H9 (cell line): ENCODE measurements at regions not wholly inside any gene's neighbourhood (a gene's known extent, or its start where the extent isn't known, plus 50 kb on each side); places are given as distances from the start of the nearest gene placed in this dataset.

ENCODE experiments used
- DNase-seq: peaks from one replicate; pipeline ENCODE4 v3.0.0-alpha.2; 2017
- H2AFZ ChIP-seq: one replicate; pipeline ENCODE4 v1.6.1; 2013; ENCODE audit warnings: mild to moderate bottlenecking, low read length, control low read depth, moderate library complexity
- H2AK5ac ChIP-seq: 2 replicates; pipeline ENCODE4 v1.6.1; 2013; ENCODE audit warnings: low read length, control low read depth, mixed read lengths; ENCODE audit not compliant: insufficient read length
- H2BK120ac ChIP-seq: one replicate; pipeline ENCODE4 v1.6.1; 2013; ENCODE audit warnings: low read depth, mild to moderate bottlenecking, low read length, control low read depth, inconsistent platforms; ENCODE audit not compliant: poor library complexity, severe bottlenecking
- H2BK12ac ChIP-seq: 2 replicates; pipeline ENCODE4 v1.6.1; 2013; ENCODE audit warnings: low read length, control low read depth, mixed read lengths, low read depth; ENCODE audit not compliant: insufficient read length
- H2BK15ac ChIP-seq: 2 replicates; pipeline ENCODE4 v1.6.1; 2013; ENCODE audit warnings: low read depth, low read length, control low read depth
- H2BK20ac ChIP-seq: one replicate; pipeline ENCODE4 v1.6.1; 2013; ENCODE audit warnings: low read depth, mild to moderate bottlenecking, low read length, control low read depth, inconsistent platforms; ENCODE audit not compliant: poor library complexity, severe bottlenecking
- H2BK5ac ChIP-seq: 2 replicates; pipeline ENCODE4 v1.6.1; 2013; ENCODE audit warnings: low read length, control low read depth, mixed read lengths; ENCODE audit not compliant: insufficient read length
- H3K14ac ChIP-seq: 2 replicates; pipeline ENCODE4 v1.6.1; 2013; ENCODE audit warnings: low read length, control low read depth; ENCODE audit not compliant: insufficient read depth
- H3K18ac ChIP-seq: 2 replicates; pipeline ENCODE4 v1.6.1; 2013; ENCODE audit warnings: low read depth, mild to moderate bottlenecking, mixed read lengths, low read length, control low read depth; ENCODE audit not compliant: insufficient read length
- H3K23ac ChIP-seq: 2 replicates; pipeline ENCODE4 v1.6.1; 2013; ENCODE audit warnings: low read length, control low read depth, mixed read lengths, low read depth; ENCODE audit not compliant: insufficient read length
- H3K23me2 ChIP-seq: 2 replicates; pipeline ENCODE4 v1.6.1; 2013; ENCODE audit warnings: low read depth, mild to moderate bottlenecking, mixed read lengths, low read length, control low read depth; ENCODE audit not compliant: insufficient read length, poor library complexity, severe bottlenecking
- H3K27ac ChIP-seq: 2 replicates; pipeline ENCODE4 v1.5.1; 2013; ENCODE audit warnings: low read length, control low read depth, mixed read lengths, low read depth; ENCODE audit not compliant: insufficient read length
- H3K27me3 ChIP-seq: 2 replicates; pipeline ENCODE4 v1.6.1; 2013; ENCODE audit warnings: low read length, control low read depth, inconsistent platforms; ENCODE audit not compliant: insufficient read depth
- H3K4ac ChIP-seq: 2 replicates; pipeline ENCODE4 v1.6.1; 2013; ENCODE audit warnings: low read depth, mild to moderate bottlenecking, control low read depth, inconsistent platforms, low read length, moderate library complexity
- H3K4me1 ChIP-seq: 2 replicates; pipeline ENCODE4 v1.6.1; 2013; ENCODE audit warnings: low read length, control low read depth, inconsistent platforms; ENCODE audit not compliant: insufficient read depth
- H3K4me2 ChIP-seq: 2 replicates; pipeline ENCODE4 v1.6.1; 2013; ENCODE audit warnings: low read length, control low read depth, mixed read lengths; ENCODE audit not compliant: insufficient read length, insufficient read depth
- H3K56ac ChIP-seq: 2 replicates; pipeline ENCODE4 v1.6.1; 2013; ENCODE audit warnings: low read depth, mild to moderate bottlenecking, mixed read lengths, low read length, control low read depth; ENCODE audit not compliant: insufficient read length
- H3K79me1 ChIP-seq: 2 replicates; pipeline ENCODE4 v1.6.1; 2013; ENCODE audit warnings: low read depth, mild to moderate bottlenecking, moderate library complexity, low read length, control low read depth, inconsistent platforms; ENCODE audit not compliant: insufficient read depth, poor library complexity, severe bottlenecking
- H3K79me2 ChIP-seq: 2 replicates; pipeline ENCODE4 v1.6.1; 2013; ENCODE audit warnings: low read length, control low read depth, inconsistent platforms; ENCODE audit not compliant: insufficient read depth
- H3K9ac ChIP-seq: 2 replicates; pipeline ENCODE4 v1.6.1; 2013; ENCODE audit warnings: low read length, control low read depth, mixed read lengths; ENCODE audit not compliant: insufficient read length; ENCODE audit errors: extremely low read depth
- H3K9me3 ChIP-seq: one replicate; pipeline ENCODE4 v1.6.1; 2013; ENCODE audit warnings: low read depth, low read length, inconsistent platforms; ENCODE audit not compliant: control insufficient read depth
- H3T11ph ChIP-seq: one replicate; pipeline ENCODE4 v1.6.1; 2013; ENCODE audit warnings: mild to moderate bottlenecking, low read length, control low read depth, inconsistent platforms
- H4K20me1 ChIP-seq: one replicate; pipeline ENCODE4 v1.6.1; 2013; ENCODE audit not compliant: control insufficient read depth, insufficient read length, insufficient read depth
- H4K5ac ChIP-seq: 2 replicates; pipeline ENCODE4 v1.6.1; 2013; ENCODE audit warnings: low read depth, mild to moderate bottlenecking, mixed read lengths, low read length, control low read depth; ENCODE audit not compliant: insufficient read length
- H4K8ac ChIP-seq: replicated peaks from 2 replicates; pipeline ENCODE4 v1.6.1; 2013; ENCODE audit warnings: low read length, control low read depth, mixed read lengths, low read depth; ENCODE audit not compliant: insufficient read length
- H4K91ac ChIP-seq: 2 replicates; pipeline ENCODE4 v1.6.1; 2013; ENCODE audit warnings: low read depth, mild to moderate bottlenecking, moderate library complexity, mixed read lengths, low read length, control low read depth; ENCODE audit not compliant: insufficient read length
- H3K27ac Mint-ChIP-seq, 3 experiments: 2 replicates in 2 of 3; 3 replicates in 1 of 3; pipeline ENCODE4 v1.8.0; 2020 to 2021; ENCODE audit warnings: mixed read lengths in 3 of 3, mild to moderate bottlenecking in 1 of 3, moderate library complexity in 1 of 3
- H3K27me3 Mint-ChIP-seq: 2 replicates; pipeline ENCODE4 v1.8.0; 2021; ENCODE audit warnings: low read depth, mild to moderate bottlenecking, moderate library complexity, mixed read lengths
- H3K36me3 Mint-ChIP-seq, 3 experiments: 2 replicates in 2 of 3; 3 replicates in 1 of 3; pipeline ENCODE4 v1.8.0; 2020 to 2021; ENCODE audit warnings: low read depth in 3 of 3, mixed read lengths in 3 of 3; ENCODE audit not compliant: insufficient read depth in 1 of 3
- H3K4me1 Mint-ChIP-seq, 2 experiments: 2 replicates each; pipeline ENCODE4 v1.8.0; 2020; ENCODE audit warnings: mixed read lengths in 2 of 2
- H3K4me3 Mint-ChIP-seq, 2 experiments: 2 replicates in 1 of 2; 3 replicates in 1 of 2; pipeline ENCODE4 v1.8.0; 2020 to 2021; ENCODE audit warnings: mild to moderate bottlenecking in 2 of 2, mixed read lengths in 2 of 2, moderate library complexity in 1 of 2
- H3K9me3 Mint-ChIP-seq, 2 experiments: 2 replicates in 1 of 2; 3 replicates in 1 of 2; pipeline ENCODE4 v1.8.0; 2020; ENCODE audit warnings: mild to moderate bottlenecking in 2 of 2, mixed read lengths in 2 of 2, moderate library complexity in 1 of 2
- CTCF ChIP-seq: fragments of 200-600 bp; sonication (generic); conservative IDR thresholded peaks from 3 replicates; pipeline ENCODE4 v1.8.0; 2021; ENCODE audit warnings: antibody characterized with exemption, mild to moderate bottlenecking
- WGBS: extraction: QIAGEN DNeasy Blood & Tissue Kit; methylation state at CpG from one replicate; pipeline ENCODE4 v1.1.7; 2013; ENCODE audit warnings: missing lambda C conversion rate, low lambda C conversion rate, mixed read lengths; ENCODE audit not compliant: insufficient read length; ENCODE audit errors: extremely low coverage; 5-methylcytosine and 5-hydroxymethylcytosine counted together

GRCh38 chr1:143666851-143667250 lies 304.9 kb downstream of the FAM72C start:
- Mint-ChIP-seq H3K36me3 (peaks cover 10 to 42% (median 26%) of the 10 kb centered on the region in 3 experiments), H3K27ac (no peak overlapping the region), H3K4me3 (no peak overlapping the region), H3K27me3 (peaks cover 2% of the 10 kb centered on the region), H3K4me1 (no peaks in the 10 kb centered on the region), H3K9me3 (peaks cover 89 to 91% of the 10 kb centered on the region in 2 experiments)
- H3K27me3 ChIP-seq = no peaks in the 10 kb centered on the region
- H4K8ac ChIP-seq = no peak overlapping the region
- no peak for DNase-seq
- H3K23me2 ChIP-seq = no peaks in the 10 kb centered on the region
- no peak overlapping the region for H3K4me2 ChIP-seq
- H3K14ac ChIP-seq = no peak overlapping the region
- H3K27ac ChIP-seq = no peak overlapping the region
- H3K18ac ChIP-seq = no peak overlapping the region
- H3T11ph ChIP-seq = no peak overlapping the region
- no peak overlapping the region for H2BK5ac ChIP-seq
- H2BK120ac ChIP-seq = no peak overlapping the region
- no peak overlapping the region for H4K91ac ChIP-seq
- H2BK15ac ChIP-seq = no peak overlapping the region
- no peak overlapping the region for H3K4ac ChIP-seq
- H2BK12ac ChIP-seq = no peak overlapping the region
- no peak overlapping the region for H2BK20ac ChIP-seq
- H2AFZ ChIP-seq = no peak overlapping the region
- H3K23ac ChIP-seq = no peak overlapping the region
- WGBS = no CpG with 5 or more reads among the region's 8 CpGs
- H4K5ac ChIP-seq = no peak overlapping the region
- H3K9me3 ChIP-seq = peaks cover 89% of the 10 kb centered on the region
- H4K20me1 ChIP-seq = no peaks in the 10 kb centered on the region
- H3K79me1 ChIP-seq = no peaks in the 10 kb centered on the region
- no peaks in the 10 kb centered on the region for H3K4me1 ChIP-seq
- no peak for TF ChIP-seq CTCF
- H2AK5ac ChIP-seq = no peak overlapping the region
- H3K9ac ChIP-seq = no peak overlapping the region
- H3K79me2 ChIP-seq = no peaks in the 10 kb centered on the region
- no peak overlapping the region for H3K56ac ChIP-seq
